Liver (tissue), 8 donors: ENCODE measurements at regions not wholly inside any gene's neighbourhood (a gene's known extent, or its start where the extent isn't known, plus 50 kb on each side); places are given as distances from the start of the nearest gene placed in this dataset.

ENCODE experiments used
- DNase-seq: peaks from one replicate; pipeline ENCODE4 v3.0.0-alpha.2; 2017; ENCODE audit warnings: low spot score
- H3K27ac ChIP-seq, 2 donors: one replicate each; pipeline ENCODE4 v1.7.0; 2013; ENCODE audit warnings: inconsistent platforms in 2 of 2, low read length in 2 of 2, control low read depth in 1 of 2, low read depth in 1 of 2, mild to moderate bottlenecking in 1 of 2
- H3K27me3 ChIP-seq, 4 donors: one replicate each; pipeline versions ENCODE4 v1.6.1 to v1.7.0; 2013; ENCODE audit warnings: low read length in 3 of 4, inconsistent platforms in 1 of 4, mild to moderate bottlenecking in 1 of 4, moderate library complexity in 1 of 4; ENCODE audit not compliant: control insufficient read depth in 4 of 4, insufficient read depth in 4 of 4
- H3K36me3 ChIP-seq, 4 donors: one replicate each; pipeline versions ENCODE4 v1.6.1 to v1.7.0; 2013; ENCODE audit warnings: low read length in 3 of 4, mild to moderate bottlenecking in 3 of 4, low read depth in 1 of 4, moderate library complexity in 1 of 4; ENCODE audit not compliant: control insufficient read depth in 4 of 4, insufficient read depth in 3 of 4
- H3K4me1 ChIP-seq, 4 donors: one replicate each; pipeline versions ENCODE4 v1.6.1 to v1.7.0; 2013; ENCODE audit warnings: low read length in 3 of 4, mild to moderate bottlenecking in 3 of 4, moderate library complexity in 1 of 4; ENCODE audit not compliant: control insufficient read depth in 4 of 4, insufficient read depth in 4 of 4
- H3K4me3 ChIP-seq, 3 donors: one replicate each; pipeline versions ENCODE4 v1.6.1 to v1.7.0; 2013; ENCODE audit warnings: low read length in 3 of 3, control low read depth in 1 of 3, low read depth in 1 of 3, mild to moderate bottlenecking in 1 of 3
- H3K9ac ChIP-seq, 2 donors: one replicate each; pipeline ENCODE4 v1.7.0; 2013; ENCODE audit warnings: low read length in 2 of 2, mild to moderate bottlenecking in 2 of 2, moderate library complexity in 2 of 2, control low read depth in 1 of 2, low read depth in 1 of 2
- H3K9me3 ChIP-seq, 4 donors: one replicate each; pipeline versions ENCODE4 v1.6.1 to v1.7.0; 2013; ENCODE audit warnings: low read length in 3 of 4; ENCODE audit not compliant: control insufficient read depth in 4 of 4
- EGR1 ChIP-seq, 2 donors: IDR thresholded peaks; 2 replicates each; pipeline ENCODE4 v1.6.1; 2016 to 2018; ENCODE audit warnings: antibody characterized with exemption in 2 of 2, low read depth in 2 of 2
- FOXA1 ChIP-seq: IDR thresholded peaks from 2 replicates; pipeline ENCODE4 v1.6.1; 2016; ENCODE audit warnings: antibody characterized with exemption
- HNF4A ChIP-seq, 2 donors: conservative IDR thresholded peaks; 2 replicates each; pipeline ENCODE4 v1.6.1; 2016; ENCODE audit warnings: antibody characterized with exemption in 2 of 2, mild to moderate bottlenecking in 2 of 2
- HNF4G ChIP-seq: IDR thresholded peaks from 2 replicates; pipeline ENCODE4 v1.6.1; 2016; ENCODE audit warnings: antibody characterized with exemption
- JUND ChIP-seq, 2 donors: IDR thresholded peaks; 2 replicates each; pipeline ENCODE4 v1.6.1; 2016; ENCODE audit warnings: antibody characterized with exemption in 2 of 2
- NR2F2 ChIP-seq: IDR thresholded peaks from 2 replicates; pipeline ENCODE4 v1.6.1; 2016; ENCODE audit warnings: antibody characterized with exemption
- RAD21 ChIP-seq, 2 donors: IDR thresholded peaks; 2 replicates each; pipeline ENCODE4 v1.6.1; 2016; ENCODE audit warnings: antibody characterized with exemption in 2 of 2, mild to moderate bottlenecking in 2 of 2
- RXRA ChIP-seq, 2 donors: IDR thresholded peaks; 2 replicates each; pipeline ENCODE4 v1.6.1; 2017 to 2018; ENCODE audit warnings: antibody characterized with exemption in 2 of 2, mild to moderate bottlenecking in 1 of 2
- SP1 ChIP-seq: IDR thresholded peaks from 2 replicates; pipeline ENCODE4 v1.6.1; 2018; ENCODE audit warnings: antibody characterized with exemption, mild to moderate bottlenecking
- TAF1 ChIP-seq: conservative IDR thresholded peaks from 2 replicates; pipeline ENCODE4 v1.6.1; 2016; ENCODE audit warnings: antibody characterized with exemption, mild to moderate bottlenecking
- YY1 ChIP-seq: IDR thresholded peaks from 2 replicates; pipeline ENCODE4 v1.6.1; 2016; ENCODE audit warnings: antibody characterized with exemption, mild to moderate bottlenecking
- WGBS: extraction: QIAGEN DNeasy Blood & Tissue Kit; methylation state at CpG from one replicate; pipeline ENCODE4 v1.1.7; 2013; 5-methylcytosine and 5-hydroxymethylcytosine counted together
- TF ChIP-seq, protein P1 (sequence below): IDR thresholded peaks from 2 replicates; pipeline ENCODE4 v1.6.1; 2016; ENCODE audit warnings: antibody characterized with exemption
- TF ChIP-seq, protein P2 (sequence below): IDR thresholded peaks from 2 replicates; pipeline ENCODE4 v1.6.1; 2016; ENCODE audit warnings: antibody characterized with exemption
- TF ChIP-seq, protein P3 (sequence below): fragments of 150-350 bp; IDR thresholded peaks from 2 replicates; pipeline ENCODE4 v1.5.1; 2017; ENCODE audit warnings: improper control_type of control experiment, low read depth, low read length; ENCODE audit not compliant: missing input control
- TF ChIP-seq, protein P4 (sequence below): IDR thresholded peaks from 2 replicates; pipeline ENCODE4 v1.6.1; 2016; ENCODE audit warnings: antibody characterized with exemption, mild to moderate bottlenecking
- TF ChIP-seq, protein P5 (sequence below): IDR thresholded peaks from 2 replicates; pipeline ENCODE4 v1.6.1; 2016; ENCODE audit warnings: antibody characterized with exemption
- donor health status: healthy.
- donor health status: healthy.
- donor health status: healthy.
- donor health status: healthy.
- donor health status: healthy.

DNA sequence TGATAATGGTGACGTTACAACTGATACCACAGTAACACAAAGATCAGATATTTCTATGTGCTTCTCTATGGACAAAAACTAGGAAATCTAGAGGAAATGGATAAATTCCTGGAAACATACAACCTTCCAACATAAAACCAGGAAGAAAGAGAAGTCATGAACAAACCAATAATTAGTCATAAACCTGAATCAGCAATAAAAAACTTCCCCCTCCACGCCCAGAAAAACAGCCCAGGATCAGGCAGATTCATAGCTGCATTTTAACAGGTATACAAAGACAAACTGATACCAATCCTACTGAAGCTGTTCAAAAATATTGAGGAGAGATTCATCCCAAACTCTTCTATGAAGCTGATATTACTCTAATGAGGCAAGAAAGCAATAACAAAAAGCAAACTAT is 1535.2 kb upstream of the LRRTM1 start:
- no peak for DNase-seq
- H3K27me3 ChIP-seq: no peaks in the 10 kb centered on the region
- H3K9me3 ChIP-seq: no peaks in the 10 kb centered on the region
- H3K9ac ChIP-seq: no peak overlapping the region
- no peak overlapping the region for H3K27ac ChIP-seq
- WGBS: 41% methylated on average over 2 of the region's 2 CpGs
- TF ChIP-seq NR2F2: no peak
- no peak for TF ChIP-seq FOXA1
- no peak for TF ChIP-seq HNF4G
- TF ChIP-seq, protein P1, sequence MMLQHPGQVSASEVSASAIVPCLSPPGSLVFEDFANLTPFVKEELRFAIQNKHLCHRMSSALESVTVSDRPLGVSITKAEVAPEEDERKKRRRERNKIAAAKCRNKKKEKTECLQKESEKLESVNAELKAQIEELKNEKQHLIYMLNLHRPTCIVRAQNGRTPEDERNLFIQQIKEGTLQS: no peak
- TF ChIP-seq YY1: no peak
- no peaks in the 10 kb centered on the region for H3K4me1 ChIP-seq
- H3K4me3 ChIP-seq: no peak overlapping the region
- H3K36me3 ChIP-seq: no peaks in the 10 kb centered on the region

DNA sequence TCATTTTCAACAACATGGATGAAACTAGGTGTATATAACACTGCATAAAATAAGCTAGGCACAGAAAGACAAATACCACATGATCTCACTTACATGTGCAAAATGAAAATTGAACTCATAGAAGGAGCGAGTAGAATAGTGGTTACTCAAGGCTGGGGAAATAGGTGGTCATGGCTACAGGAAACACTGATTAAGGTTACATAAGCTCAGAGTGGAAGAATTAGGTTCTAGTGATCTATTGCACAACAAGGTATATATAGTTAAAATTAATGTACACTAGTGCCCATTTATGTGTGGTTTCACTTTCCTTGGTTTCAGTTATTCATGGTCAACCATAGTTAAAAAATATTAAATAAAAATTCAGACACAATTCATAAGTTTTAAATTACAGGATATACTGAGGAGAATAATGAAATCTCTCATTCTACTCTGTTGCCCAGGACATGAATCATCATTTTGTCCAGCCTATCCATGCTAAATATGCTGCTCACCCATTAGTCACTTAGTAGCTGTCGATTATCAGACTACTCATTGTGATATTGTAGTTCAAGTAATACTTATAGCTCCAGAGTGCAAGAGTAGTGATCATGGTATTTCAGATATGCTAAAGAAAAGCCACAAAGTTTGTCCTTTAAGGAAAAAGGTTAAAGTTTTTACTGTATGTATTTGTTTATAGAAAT is 1530.9 kb upstream of the LRRTM1 start:
- WGBS: 64% methylated on average over 2 of the region's 2 CpGs
- no peak for DNase-seq
- no peak overlapping the region for H3K9ac ChIP-seq
- no peaks in the 10 kb centered on the region for H3K4me1 ChIP-seq
- peaks cover 0 to 5% (median 0%) of the 10 kb centered on the region in 4 donors for H3K9me3 ChIP-seq
- H3K4me3 ChIP-seq: no peak overlapping the region
- TF ChIP-seq HNF4G (no peak), EGR1 (IDR thresholded peaks at IDR 0.05; ENCODE audit: low read depth in 2 of 2) (no peak), RAD21 (IDR thresholded peaks at IDR 0.05) (no peak), FOXA1 (no peak), TAF1 (no peak), SP1 (no peak), RXRA (IDR thresholded peaks at IDR 0.05) (no peak), YY1 (no peak), JUND (IDR thresholded peaks at IDR 0.05) (no peak), HNF4A (conservative IDR thresholded peaks at IDR 0.05) (no peak)
- TF ChIP-seq, protein P1: no peak
- TF ChIP-seq, protein P2, sequence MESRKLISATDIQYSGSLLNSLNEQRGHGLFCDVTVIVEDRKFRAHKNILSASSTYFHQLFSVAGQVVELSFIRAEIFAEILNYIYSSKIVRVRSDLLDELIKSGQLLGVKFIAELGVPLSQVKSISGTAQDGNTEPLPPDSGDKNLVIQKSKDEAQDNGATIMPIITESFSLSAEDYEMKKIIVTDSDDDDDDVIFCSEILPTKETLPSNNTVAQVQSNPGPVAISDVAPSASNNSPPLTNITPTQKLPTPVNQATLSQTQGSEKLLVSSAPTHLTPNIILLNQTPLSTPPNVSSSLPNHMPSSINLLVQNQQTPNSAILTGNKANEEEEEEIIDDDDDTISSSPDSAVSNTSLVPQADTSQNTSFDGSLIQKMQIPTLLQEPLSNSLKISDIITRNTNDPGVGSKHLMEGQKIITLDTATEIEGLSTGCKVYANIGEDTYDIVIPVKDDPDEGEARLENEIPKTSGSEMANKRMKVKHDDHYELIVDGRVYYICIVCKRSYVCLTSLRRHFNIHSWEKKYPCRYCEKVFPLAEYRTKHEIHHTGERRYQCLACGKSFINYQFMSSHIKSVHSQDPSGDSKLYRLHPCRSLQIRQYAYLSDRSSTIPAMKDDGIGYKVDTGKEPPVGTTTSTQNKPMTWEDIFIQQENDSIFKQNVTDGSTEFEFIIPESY: no peak
- H3K36me3 ChIP-seq: no peaks in the 10 kb centered on the region
- no peak overlapping the region for H3K27ac ChIP-seq
- H3K27me3 ChIP-seq: no peaks in the 10 kb centered on the region

DNA sequence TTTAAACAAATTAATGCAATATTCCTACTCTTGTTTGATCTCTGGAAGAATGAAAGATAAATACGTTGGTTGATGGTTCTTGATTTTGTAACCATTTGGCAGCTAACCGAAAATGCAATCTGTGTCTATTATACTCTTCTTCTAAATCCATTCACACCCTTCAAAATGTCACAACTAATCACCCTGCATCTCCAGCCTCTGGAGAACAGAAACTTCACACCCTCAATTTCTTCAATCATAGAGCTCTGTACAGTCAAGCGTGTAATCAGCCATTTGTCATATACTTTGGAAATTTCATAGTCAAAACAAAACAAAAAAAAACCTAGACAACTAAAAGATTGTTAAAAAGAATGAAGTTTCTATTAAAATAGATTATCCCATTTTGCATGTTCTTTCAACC is 1482.3 kb upstream of the LRRTM1 start:
- DNase-seq: no peak
- no peak overlapping the region for H3K4me3 ChIP-seq
- H3K9me3 ChIP-seq: no peaks in the 10 kb centered on the region
- H3K27ac ChIP-seq: no peak overlapping the region
- no peaks in the 10 kb centered on the region for H3K4me1 ChIP-seq
- 57% methylated on average over 3 of the region's 3 CpGs for WGBS
- H3K9ac ChIP-seq: no peak overlapping the region
- peaks cover 0 to 2% (median 0%) of the 10 kb centered on the region in 4 donors for H3K27me3 ChIP-seq
- H3K36me3 ChIP-seq: no peaks in the 10 kb centered on the region
- no peak for TF ChIP-seq RAD21 (IDR thresholded peaks at IDR 0.05)
- no peak for TF ChIP-seq SP1
- TF ChIP-seq TAF1: no peak
- TF ChIP-seq EGR1 (IDR thresholded peaks at IDR 0.05; ENCODE audit: low read depth in 2 of 2): no peak
- no peak for TF ChIP-seq RXRA (IDR thresholded peaks at IDR 0.05)
- TF ChIP-seq, protein P3, sequence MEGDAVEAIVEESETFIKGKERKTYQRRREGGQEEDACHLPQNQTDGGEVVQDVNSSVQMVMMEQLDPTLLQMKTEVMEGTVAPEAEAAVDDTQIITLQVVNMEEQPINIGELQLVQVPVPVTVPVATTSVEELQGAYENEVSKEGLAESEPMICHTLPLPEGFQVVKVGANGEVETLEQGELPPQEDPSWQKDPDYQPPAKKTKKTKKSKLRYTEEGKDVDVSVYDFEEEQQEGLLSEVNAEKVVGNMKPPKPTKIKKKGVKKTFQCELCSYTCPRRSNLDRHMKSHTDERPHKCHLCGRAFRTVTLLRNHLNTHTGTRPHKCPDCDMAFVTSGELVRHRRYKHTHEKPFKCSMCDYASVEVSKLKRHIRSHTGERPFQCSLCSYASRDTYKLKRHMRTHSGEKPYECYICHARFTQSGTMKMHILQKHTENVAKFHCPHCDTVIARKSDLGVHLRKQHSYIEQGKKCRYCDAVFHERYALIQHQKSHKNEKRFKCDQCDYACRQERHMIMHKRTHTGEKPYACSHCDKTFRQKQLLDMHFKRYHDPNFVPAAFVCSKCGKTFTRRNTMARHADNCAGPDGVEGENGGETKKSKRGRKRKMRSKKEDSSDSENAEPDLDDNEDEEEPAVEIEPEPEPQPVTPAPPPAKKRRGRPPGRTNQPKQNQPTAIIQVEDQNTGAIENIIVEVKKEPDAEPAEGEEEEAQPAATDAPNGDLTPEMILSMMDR: no peak
- TF ChIP-seq YY1: no peak
- TF ChIP-seq HNF4A (conservative IDR thresholded peaks at IDR 0.05): no peak
- TF ChIP-seq, protein P4, sequence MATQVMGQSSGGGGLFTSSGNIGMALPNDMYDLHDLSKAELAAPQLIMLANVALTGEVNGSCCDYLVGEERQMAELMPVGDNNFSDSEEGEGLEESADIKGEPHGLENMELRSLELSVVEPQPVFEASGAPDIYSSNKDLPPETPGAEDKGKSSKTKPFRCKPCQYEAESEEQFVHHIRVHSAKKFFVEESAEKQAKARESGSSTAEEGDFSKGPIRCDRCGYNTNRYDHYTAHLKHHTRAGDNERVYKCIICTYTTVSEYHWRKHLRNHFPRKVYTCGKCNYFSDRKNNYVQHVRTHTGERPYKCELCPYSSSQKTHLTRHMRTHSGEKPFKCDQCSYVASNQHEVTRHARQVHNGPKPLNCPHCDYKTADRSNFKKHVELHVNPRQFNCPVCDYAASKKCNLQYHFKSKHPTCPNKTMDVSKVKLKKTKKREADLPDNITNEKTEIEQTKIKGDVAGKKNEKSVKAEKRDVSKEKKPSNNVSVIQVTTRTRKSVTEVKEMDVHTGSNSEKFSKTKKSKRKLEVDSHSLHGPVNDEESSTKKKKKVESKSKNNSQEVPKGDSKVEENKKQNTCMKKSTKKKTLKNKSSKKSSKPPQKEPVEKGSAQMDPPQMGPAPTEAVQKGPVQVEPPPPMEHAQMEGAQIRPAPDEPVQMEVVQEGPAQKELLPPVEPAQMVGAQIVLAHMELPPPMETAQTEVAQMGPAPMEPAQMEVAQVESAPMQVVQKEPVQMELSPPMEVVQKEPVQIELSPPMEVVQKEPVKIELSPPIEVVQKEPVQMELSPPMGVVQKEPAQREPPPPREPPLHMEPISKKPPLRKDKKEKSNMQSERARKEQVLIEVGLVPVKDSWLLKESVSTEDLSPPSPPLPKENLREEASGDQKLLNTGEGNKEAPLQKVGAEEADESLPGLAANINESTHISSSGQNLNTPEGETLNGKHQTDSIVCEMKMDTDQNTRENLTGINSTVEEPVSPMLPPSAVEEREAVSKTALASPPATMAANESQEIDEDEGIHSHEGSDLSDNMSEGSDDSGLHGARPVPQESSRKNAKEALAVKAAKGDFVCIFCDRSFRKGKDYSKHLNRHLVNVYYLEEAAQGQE: no peak
- TF ChIP-seq JUND (IDR thresholded peaks at IDR 0.05): no peak
- TF ChIP-seq HNF4G: no peak
- TF ChIP-seq, protein P5, sequence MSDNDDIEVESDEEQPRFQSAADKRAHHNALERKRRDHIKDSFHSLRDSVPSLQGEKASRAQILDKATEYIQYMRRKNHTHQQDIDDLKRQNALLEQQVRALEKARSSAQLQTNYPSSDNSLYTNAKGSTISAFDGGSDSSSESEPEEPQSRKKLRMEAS: no peak
- TF ChIP-seq, protein P1: no peak
